Vagina (tissue), 2 donors: ENCODE measurements at regions not wholly inside any gene's neighbourhood (a gene's known extent, or its start where the extent isn't known, plus 50 kb on each side); places are given as distances from the start of the nearest gene placed in this dataset.

Source experiments
- DNase-seq, 2 donors: peaks; one replicate each; pipeline ENCODE4 v3.0.0-alpha.2; 2017; ENCODE audit errors: extremely low spot score in 2 of 2
- H3K27ac ChIP-seq: fragments of 200-600 bp; sonication (generic); one replicate; pipeline ENCODE4 v1.5.1; 2019
- H3K27me3 ChIP-seq: fragments of 200-600 bp; sonication (generic); one replicate; pipeline ENCODE4 v1.5.1; 2019
- H3K36me3 ChIP-seq, 2 donors: fragments of 200-600 bp; sonication (generic); one replicate each; pipeline ENCODE4 v1.5.1; 2017 to 2019
- H3K4me1 ChIP-seq: fragments of 200-600 bp; sonication (generic); one replicate; pipeline ENCODE4 v1.5.1; 2019
- H3K4me3 ChIP-seq, 2 donors: fragments of 200-600 bp; sonication (generic); 1 replicate in 1 of 2; 2 replicates in 1 of 2; pipeline ENCODE4 v1.5.1; 2016 to 2019
- H3K9me3 ChIP-seq: fragments of 200-600 bp; sonication (generic); one replicate; pipeline ENCODE4 v1.5.1; 2019
- POLR2A ChIP-seq, 2 donors: fragments of 450-650 bp; IDR thresholded peaks; one replicate each; pipeline ENCODE4 v1.6.1; 2017; ENCODE audit warnings: antibody characterized with exemption in 2 of 2, mild to moderate bottlenecking in 2 of 2, moderate library complexity in 2 of 2
- POLR2AphosphoS5 ChIP-seq, 2 donors: sonication (generic); formaldehyde crosslinking; IDR thresholded peaks; one replicate each; pipeline ENCODE4 v1.9.0; 2017; ENCODE audit warnings: antibody characterized with exemption in 2 of 2, mild to moderate bottlenecking in 2 of 2, low read depth in 1 of 2; ENCODE audit not compliant: insufficient read depth in 1 of 2
- intact Hi-C: fragments of 100-400 bp; cut with DNase I; formaldehyde crosslinking; loops from one replicate; pipeline ENCODE4 v1.15.1; 2023
- TF ChIP-seq, protein P1 (sequence below), 3 experiments: fragments of 450-650 bp in 2 of 3; fragments of 200-600 bp in 1 of 3; sonication (generic) in 1 of 3; IDR thresholded peaks; one replicate each; pipeline ENCODE4 v1.5.1; 2017 to 2019; ENCODE audit warnings: antibody characterized with exemption in 3 of 3, mild to moderate bottlenecking in 2 of 3, moderate library complexity in 2 of 3

DNA sequence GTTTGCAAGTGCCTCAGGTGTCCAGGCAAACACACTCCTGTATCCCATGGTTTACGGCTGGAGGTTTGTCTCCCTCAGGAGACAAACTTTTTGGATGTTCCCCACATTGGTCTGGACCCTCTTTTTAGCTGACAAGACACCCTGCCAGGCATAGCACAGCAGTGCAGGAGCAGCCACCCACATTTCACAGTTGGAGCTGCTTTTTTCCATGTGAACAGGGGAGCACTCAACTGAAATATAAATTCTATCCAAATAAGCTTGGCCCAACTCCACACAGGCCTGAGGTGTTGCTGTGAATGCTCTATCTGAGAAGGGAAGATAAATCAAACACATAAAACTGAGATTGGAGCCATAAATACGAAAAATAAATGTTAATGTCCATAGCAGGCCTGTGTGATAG, 501.3 kb upstream of the IL12A start:
- no peaks in the 10 kb centered on the region for H3K27me3 ChIP-seq
- H3K4me3 ChIP-seq: no peak overlapping the region
- no peaks in the 10 kb centered on the region for H3K4me1 ChIP-seq
- intact Hi-C loops: no loop called here
- H3K36me3 ChIP-seq: no peaks in the 10 kb centered on the region
- TF ChIP-seq POLR2A (IDR thresholded peaks at IDR 0.05): no peak
- TF ChIP-seq, protein P1, sequence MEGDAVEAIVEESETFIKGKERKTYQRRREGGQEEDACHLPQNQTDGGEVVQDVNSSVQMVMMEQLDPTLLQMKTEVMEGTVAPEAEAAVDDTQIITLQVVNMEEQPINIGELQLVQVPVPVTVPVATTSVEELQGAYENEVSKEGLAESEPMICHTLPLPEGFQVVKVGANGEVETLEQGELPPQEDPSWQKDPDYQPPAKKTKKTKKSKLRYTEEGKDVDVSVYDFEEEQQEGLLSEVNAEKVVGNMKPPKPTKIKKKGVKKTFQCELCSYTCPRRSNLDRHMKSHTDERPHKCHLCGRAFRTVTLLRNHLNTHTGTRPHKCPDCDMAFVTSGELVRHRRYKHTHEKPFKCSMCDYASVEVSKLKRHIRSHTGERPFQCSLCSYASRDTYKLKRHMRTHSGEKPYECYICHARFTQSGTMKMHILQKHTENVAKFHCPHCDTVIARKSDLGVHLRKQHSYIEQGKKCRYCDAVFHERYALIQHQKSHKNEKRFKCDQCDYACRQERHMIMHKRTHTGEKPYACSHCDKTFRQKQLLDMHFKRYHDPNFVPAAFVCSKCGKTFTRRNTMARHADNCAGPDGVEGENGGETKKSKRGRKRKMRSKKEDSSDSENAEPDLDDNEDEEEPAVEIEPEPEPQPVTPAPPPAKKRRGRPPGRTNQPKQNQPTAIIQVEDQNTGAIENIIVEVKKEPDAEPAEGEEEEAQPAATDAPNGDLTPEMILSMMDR (IDR thresholded peaks at IDR 0.05): no peak
- TF ChIP-seq POLR2AphosphoS5 (IDR thresholded peaks at IDR 0.05; ENCODE audit: insufficient read depth in 1 of 2, low read depth in 1 of 2): no peak
- no peak overlapping the region for H3K27ac ChIP-seq
- DNase-seq: no peak
- no peaks in the 10 kb centered on the region for H3K9me3 ChIP-seq

DNA sequence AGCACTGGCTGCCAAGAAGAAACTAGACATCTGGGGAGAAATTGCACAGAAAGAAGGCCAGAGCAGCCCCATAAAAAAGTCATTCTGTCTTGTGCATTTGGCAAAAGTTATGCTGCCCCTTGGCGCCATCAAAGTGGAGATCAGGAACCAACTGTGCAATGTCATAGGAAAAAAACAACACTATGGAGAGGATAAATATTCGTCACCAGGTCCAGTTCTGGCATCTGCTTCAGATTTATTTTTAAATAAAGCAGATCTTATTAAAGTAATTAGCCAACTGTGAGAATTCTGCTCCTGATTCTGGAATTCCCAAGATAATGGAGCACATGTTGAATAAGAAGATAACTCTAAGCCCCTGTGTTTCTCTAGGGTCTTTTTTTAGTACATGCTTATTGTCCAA, 500.0 kb upstream of the IL12A start:
- H3K9me3 ChIP-seq: no peaks in the 10 kb centered on the region
- H3K27ac ChIP-seq: no peak overlapping the region
- no peaks in the 10 kb centered on the region for H3K4me1 ChIP-seq
- H3K36me3 ChIP-seq: no peaks in the 10 kb centered on the region
- H3K27me3 ChIP-seq: no peaks in the 10 kb centered on the region
- DNase-seq: no peak
- intact Hi-C loops: no loop called here
- TF ChIP-seq, protein P1 (IDR thresholded peaks at IDR 0.05): no peak
- TF ChIP-seq POLR2A (IDR thresholded peaks at IDR 0.05) (no peak), POLR2AphosphoS5 (IDR thresholded peaks at IDR 0.05; ENCODE audit: insufficient read depth in 1 of 2, low read depth in 1 of 2) (no peak)
- no peak overlapping the region for H3K4me3 ChIP-seq

DNA sequence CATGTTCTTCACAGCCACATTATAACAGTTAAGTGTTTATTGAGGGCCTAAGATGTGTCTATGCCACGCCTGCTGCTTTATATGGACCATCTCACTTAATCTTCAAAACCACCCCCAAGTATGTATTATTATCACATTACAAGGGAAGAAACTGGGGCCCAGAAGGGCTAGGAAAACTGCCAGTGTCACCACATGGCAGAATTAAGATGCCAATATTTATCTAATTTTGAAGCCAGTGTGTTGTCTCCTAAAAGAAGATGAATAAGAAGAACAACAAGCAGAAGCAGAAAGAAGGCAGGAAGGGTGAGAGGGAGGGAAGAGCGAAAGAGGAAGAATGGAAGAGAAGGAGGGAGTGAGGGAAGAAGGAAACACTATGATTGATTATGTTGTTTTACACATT, 491.3 kb upstream of the IL12A start:
- DNase-seq: no peak
- no peak overlapping the region for H3K27ac ChIP-seq
- no peaks in the 10 kb centered on the region for H3K36me3 ChIP-seq
- H3K9me3 ChIP-seq: no peaks in the 10 kb centered on the region
- no peaks in the 10 kb centered on the region for H3K4me1 ChIP-seq
- TF ChIP-seq POLR2A (IDR thresholded peaks at IDR 0.05) (no peak), POLR2AphosphoS5 (IDR thresholded peaks at IDR 0.05; ENCODE audit: insufficient read depth in 1 of 2, low read depth in 1 of 2) (no peak)
- TF ChIP-seq, protein P1 (IDR thresholded peaks at IDR 0.05): no peak
- no peak overlapping the region for H3K4me3 ChIP-seq
- H3K27me3 ChIP-seq: no peaks in the 10 kb centered on the region
- intact Hi-C loops: no loop called here

DNA sequence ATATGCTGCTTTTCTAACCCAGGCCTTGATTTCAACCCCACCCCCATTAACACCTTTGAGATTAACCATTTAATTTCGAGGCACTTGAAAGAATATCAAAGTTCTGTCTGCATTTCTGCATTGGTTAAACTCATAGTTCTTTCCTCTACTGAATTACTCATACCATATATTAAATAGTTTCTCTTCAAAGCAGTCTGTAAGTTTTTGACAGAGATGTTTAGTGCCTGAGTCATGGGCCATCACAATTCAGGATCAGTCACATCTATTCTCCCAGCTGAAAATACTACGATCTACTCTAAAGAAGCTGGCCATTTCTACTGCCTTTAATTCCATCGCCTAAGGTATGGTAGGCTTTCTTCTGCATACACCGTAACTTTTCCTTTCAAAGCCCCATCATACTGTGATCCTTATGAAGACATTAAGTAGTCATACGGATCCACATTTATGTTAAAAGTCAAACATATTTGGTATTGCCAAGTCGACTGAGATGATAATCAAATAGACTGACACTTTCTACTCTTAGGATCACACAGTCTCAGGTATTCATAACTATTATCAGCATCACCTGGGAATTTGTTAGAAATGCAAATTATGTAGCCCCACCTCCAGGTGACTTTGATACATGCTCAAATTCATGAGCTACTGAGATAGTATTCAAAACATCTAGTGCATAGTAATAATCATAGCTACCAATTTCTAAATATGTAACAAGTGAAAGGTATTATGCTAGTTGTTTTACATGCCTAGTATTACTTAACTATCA, 489.4 kb upstream of the IL12A start:
- H3K36me3 ChIP-seq: no peaks in the 10 kb centered on the region
- no peaks in the 10 kb centered on the region for H3K4me1 ChIP-seq
- no peak overlapping the region for H3K4me3 ChIP-seq
- H3K27me3 ChIP-seq: no peaks in the 10 kb centered on the region
- no peak for DNase-seq
- no peaks in the 10 kb centered on the region for H3K9me3 ChIP-seq
- intact Hi-C loops: no loop called here
- no peak overlapping the region for H3K27ac ChIP-seq
- TF ChIP-seq POLR2A (IDR thresholded peaks at IDR 0.05) (no peak), POLR2AphosphoS5 (IDR thresholded peaks at IDR 0.05; ENCODE audit: insufficient read depth in 1 of 2, low read depth in 1 of 2) (no peak)
- TF ChIP-seq, protein P1 (IDR thresholded peaks at IDR 0.05): no peak

DNA sequence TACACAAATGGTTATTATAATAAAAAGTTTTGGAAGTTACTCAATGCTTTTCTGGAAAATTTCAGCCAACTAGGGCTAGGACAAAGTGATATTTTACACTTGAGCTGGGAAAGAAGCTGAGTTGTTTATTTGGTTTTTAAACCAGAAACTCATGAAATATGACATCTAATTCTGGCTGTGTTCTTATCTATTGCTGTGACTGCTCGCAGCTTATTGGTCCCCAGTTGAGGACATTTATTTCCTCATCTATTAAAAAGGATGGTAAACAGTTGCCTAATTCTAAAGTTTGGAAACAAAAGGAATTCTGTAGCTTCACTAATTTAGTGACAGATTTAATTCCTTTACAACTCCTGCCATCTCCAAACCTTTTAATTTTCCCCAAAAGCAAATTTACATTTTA, 487.6 kb upstream of the IL12A start:
- Histone ChIP-seq H3K9me3 (no peaks in the 10 kb centered on the region), H3K4me3 (no peak overlapping the region), H3K27me3 (no peaks in the 10 kb centered on the region), H3K4me1 (no peaks in the 10 kb centered on the region), H3K36me3 (no peaks in the 10 kb centered on the region), H3K27ac (no peak overlapping the region)
- no peak for DNase-seq
- TF ChIP-seq POLR2AphosphoS5 (IDR thresholded peaks at IDR 0.05; ENCODE audit: insufficient read depth in 1 of 2, low read depth in 1 of 2) (no peak), POLR2A (IDR thresholded peaks at IDR 0.05) (no peak)
- TF ChIP-seq, protein P1 (IDR thresholded peaks at IDR 0.05): no peak
- intact Hi-C loops: no loop called here
